ENCODE measurements at regions not wholly inside any gene's neighbourhood (a gene's known extent, or its start where the extent isn't known, plus 50 kb on each side); places are given as distances from the start of the nearest gene placed in this dataset.

DNA sequence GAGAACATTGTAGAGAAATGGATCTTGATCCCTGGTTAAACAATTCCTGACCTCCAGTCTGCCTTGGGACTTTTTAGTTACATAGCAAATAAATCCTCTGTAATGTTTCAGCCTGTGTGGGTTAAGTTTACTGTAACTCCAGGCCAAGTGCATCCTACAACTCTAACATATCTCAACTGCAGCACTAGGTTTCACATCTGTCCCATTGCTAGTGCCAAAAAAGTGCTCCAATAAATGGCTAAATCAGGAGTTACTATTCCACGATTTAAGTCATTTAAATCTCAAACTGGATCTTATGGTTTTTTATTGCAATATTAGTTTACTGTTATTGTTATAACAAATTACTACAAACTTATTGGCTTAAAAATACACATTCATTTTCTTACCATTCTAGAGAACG is 479.6 kb downstream of the GPAM start:
- H3K23ac ChIP-seq (ENCODE audit: insufficient read length), result no peak overlapping the region
- H2BK12ac ChIP-seq (ENCODE audit: low read depth, low read length), result no peak overlapping the region
- no peaks in the 10 kb centered on the region for H3K23me2 ChIP-seq (ENCODE audit: low read depth, low read length)
- FAIRE-seq, result no peak
- H3K4ac ChIP-seq (replicated peaks; ENCODE audit: insufficient read length, low read depth, low read length), result no peak overlapping the region
- H3K79me2 ChIP-seq (ENCODE audit: control insufficient read depth in 1 of 2, insufficient read depth in 2 of 2, low read length in 2 of 2), result no peaks in the 10 kb centered on the region
- ChIA-PET POLR2A (ENCODE audit: partially characterized antibody) (no interaction called here), CTCF (ENCODE audit: partially characterized antibody) (no interaction called here)
- DNase-seq (ENCODE audit: low read depth in 1 of 2, low spot score in 2 of 2), result no peak
- no peak overlapping the region for H4K91ac ChIP-seq (replicated peaks; ENCODE audit: insufficient read length, low read length)
- H3K14ac ChIP-seq (ENCODE audit: insufficient read length), result no peak overlapping the region
- 100% methylated on average over 2 of the region's 2 CpGs; no CpG with 5 or more reads in 1 of the 2 experiments for WGBS, 2 experiments (ENCODE audit: extremely low coverage in 1 of 2, insufficient coverage in 1 of 2, insufficient read length in 1 of 2, insufficient replicate concordance in 2 of 2, low coverage in 1 of 2, low lambda C conversion rate in 2 of 2, missing lambda C conversion rate in 1 of 2)
- no peak overlapping the region for H2BK15ac ChIP-seq (ENCODE audit: low read length)
- no peaks in the 10 kb centered on the region for H3K9me3 ChIP-seq (ENCODE audit: insufficient read depth in 2 of 2, low read depth in 1 of 2, low read length in 1 of 2)
- no peak overlapping the region for H3K27ac ChIP-seq (ENCODE audit: low read depth, low read length)
- H4K8ac ChIP-seq (ENCODE audit: extremely low read depth, insufficient read depth, low read length), result no peak overlapping the region
- no peak overlapping the region for H2BK5ac ChIP-seq (ENCODE audit: low read depth, low read length)
- H2BK120ac ChIP-seq (replicated peaks; ENCODE audit: low read depth, low read length), result no peak overlapping the region
- H3K9ac ChIP-seq (replicated peaks in 1 of 4; ENCODE audit: extremely low read depth in 1 of 4, low read depth in 3 of 4, low read length in 3 of 4), result no peak overlapping the region
- no peaks in the 10 kb centered on the region for H4K20me1 ChIP-seq (replicated peaks in 1 of 2; ENCODE audit: control insufficient read depth in 1 of 2, insufficient read depth in 2 of 2, low read length in 2 of 2)
- H3K4me1 ChIP-seq (replicated peaks in 1 of 4; ENCODE audit: control insufficient read depth in 3 of 4, insufficient read depth in 4 of 4, low read length in 3 of 4), result no peaks in the 10 kb centered on the region
- H3K27me3 ChIP-seq (replicated peaks in 1 of 4; ENCODE audit: control insufficient read depth in 3 of 4, extremely low read depth in 1 of 4, insufficient read depth in 3 of 4, low read length in 3 of 4), result no peaks in the 10 kb centered on the region
- H3K4me3 ChIP-seq (ENCODE audit: extremely low read depth in 1 of 4, insufficient read depth in 2 of 4, low read depth in 3 of 4, low read length in 4 of 4), result no peak overlapping the region
- H3K56ac ChIP-seq (replicated peaks; ENCODE audit: insufficient read length, low read depth, low read length), result no peak overlapping the region
- no peak overlapping the region for H2AFZ ChIP-seq (ENCODE audit: low read length)
- H2AK5ac ChIP-seq (ENCODE audit: low read depth, low read length), result no peak overlapping the region
- H4K5ac ChIP-seq (ENCODE audit: insufficient read length, low read depth, low read length), result no peak overlapping the region
- no peak overlapping the region for H2BK20ac ChIP-seq (ENCODE audit: low read length)
- H3K4me2 ChIP-seq (ENCODE audit: insufficient read depth in 1 of 2, low read depth in 2 of 2, low read length in 2 of 2), result no peak overlapping the region
- H3K79me1 ChIP-seq (ENCODE audit: low read depth, low read length), result no peaks in the 10 kb centered on the region
- H3K18ac ChIP-seq (ENCODE audit: extremely low read depth, low read length), result no peak overlapping the region
- no peaks in the 10 kb centered on the region for H3K36me3 ChIP-seq (ENCODE audit: control insufficient read depth in 2 of 4, insufficient read depth in 4 of 4, low read length in 3 of 4)
- no peak for TF ChIP-seq SAP30 (IDR thresholded peaks at IDR 0.05; ENCODE audit: insufficient read depth, insufficient replicate concordance, low read length)
- no peak for TF ChIP-seq SIX5 (IDR thresholded peaks at IDR 0.05; ENCODE audit: low read depth, low read length)
- TF ChIP-seq ASH2L (IDR thresholded peaks at IDR 0.05; ENCODE audit: low read length), result no peak
- TF ChIP-seq YY1 (IDR thresholded peaks at IDR 0.05; ENCODE audit: low read depth, low read length), result no peak
- no peak for TF ChIP-seq GTF2F1 (IDR thresholded peaks at IDR 0.05; ENCODE audit: borderline replicate concordance, low read depth, low read length)

All from H1 (cell line).